Stimulated activated CD4-positive, alpha-beta T cell treated with anti-CD3 and anti-CD28 coated beads, Interleukin-4, amount 100 ng/mL, for 1 hour (primary cell): ENCODE measurements at regions not wholly inside any gene's neighbourhood (a gene's known extent, or its start where the extent isn't known, plus 50 kb on each side); places are given as distances from the start of the nearest gene placed in this dataset.

Experiments used
- DNase-seq: peaks from one replicate; pipeline ENCODE4 v3.0.0-alpha.2; 2020

DNA sequence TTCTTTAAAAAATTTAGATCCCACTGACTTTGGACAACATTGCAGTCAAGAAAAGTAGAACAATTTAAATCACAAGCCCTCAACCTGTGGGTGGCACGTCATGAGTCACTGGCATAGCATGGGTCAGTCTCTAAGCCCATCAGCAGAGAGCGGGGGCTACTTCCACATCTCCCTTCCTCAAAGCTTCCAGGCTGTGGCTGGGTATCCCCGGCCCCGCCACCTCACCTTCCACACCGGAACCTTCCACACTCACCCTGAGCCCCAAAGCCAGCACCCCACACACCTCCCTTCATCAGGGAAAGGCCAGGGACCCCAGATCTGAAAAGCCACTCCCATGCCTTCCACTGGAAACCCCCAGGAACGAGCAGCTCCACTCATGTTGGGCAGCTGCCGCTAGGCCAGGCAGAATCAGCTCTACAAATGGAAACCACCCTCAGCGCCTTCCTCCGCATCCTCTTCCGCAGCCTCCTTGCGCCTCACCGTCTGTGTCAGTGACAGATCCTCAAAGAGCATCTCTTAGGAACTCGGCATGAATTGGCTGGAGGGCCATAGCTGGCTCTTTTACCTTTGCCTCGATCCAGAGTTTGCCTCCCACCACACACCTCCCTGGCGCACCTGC, 156.5 kb downstream of the ERCC6L2 start:
- no peak for DNase-seq

GRCh38 chr9:96031366-96031824, 155.9 kb downstream of the ERCC6L2 start:
- DNase-seq = no peak

DNA sequence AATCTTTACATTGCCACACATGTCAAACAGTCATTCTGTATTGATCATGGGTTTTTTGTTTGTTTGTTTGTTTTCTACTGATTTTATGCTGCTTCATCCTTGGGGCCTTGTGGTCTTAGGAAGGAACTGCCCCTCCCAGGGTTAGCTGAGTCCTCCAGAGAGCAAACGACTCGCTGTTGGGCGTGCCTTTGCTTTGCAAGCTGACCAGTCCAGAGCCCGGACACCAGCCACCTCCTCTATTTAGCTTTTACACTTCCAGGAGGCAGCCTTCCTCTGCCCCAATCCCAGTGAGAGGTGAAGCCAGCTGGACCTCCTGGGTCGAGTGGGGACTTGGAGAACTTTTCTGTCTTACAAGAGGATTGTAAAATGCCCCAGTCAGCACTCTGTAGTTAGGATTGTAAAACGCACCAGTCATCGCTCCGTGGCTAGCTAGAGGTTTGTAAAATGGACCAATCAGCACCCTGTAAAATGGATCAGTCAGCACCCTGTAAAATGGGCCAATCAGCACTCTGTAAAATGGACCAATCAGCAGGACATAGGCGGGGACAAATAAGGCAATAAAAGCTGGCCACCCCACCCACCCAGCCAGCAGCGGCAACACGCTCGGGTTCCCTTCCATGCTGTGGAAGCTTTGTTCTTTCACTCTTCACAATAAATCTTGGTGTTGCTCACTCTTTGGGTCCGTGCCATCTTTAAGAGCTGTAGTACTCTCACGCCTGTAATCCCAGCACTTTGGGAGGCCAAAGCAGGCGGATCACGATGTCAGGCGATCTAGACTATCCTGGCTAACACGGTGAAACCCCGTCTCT, 154.4 kb downstream of the ERCC6L2 start:
- DNase-seq = no peak

- no peak for DNase-seq
Measured at GRCh38 chr9:96027251-96028131, 152.0 kb downstream of the ERCC6L2 start.

- no peak for DNase-seq
Measured at GRCh38 chr9:96026655-96027213, 151.2 kb downstream of the ERCC6L2 start.

DNA sequence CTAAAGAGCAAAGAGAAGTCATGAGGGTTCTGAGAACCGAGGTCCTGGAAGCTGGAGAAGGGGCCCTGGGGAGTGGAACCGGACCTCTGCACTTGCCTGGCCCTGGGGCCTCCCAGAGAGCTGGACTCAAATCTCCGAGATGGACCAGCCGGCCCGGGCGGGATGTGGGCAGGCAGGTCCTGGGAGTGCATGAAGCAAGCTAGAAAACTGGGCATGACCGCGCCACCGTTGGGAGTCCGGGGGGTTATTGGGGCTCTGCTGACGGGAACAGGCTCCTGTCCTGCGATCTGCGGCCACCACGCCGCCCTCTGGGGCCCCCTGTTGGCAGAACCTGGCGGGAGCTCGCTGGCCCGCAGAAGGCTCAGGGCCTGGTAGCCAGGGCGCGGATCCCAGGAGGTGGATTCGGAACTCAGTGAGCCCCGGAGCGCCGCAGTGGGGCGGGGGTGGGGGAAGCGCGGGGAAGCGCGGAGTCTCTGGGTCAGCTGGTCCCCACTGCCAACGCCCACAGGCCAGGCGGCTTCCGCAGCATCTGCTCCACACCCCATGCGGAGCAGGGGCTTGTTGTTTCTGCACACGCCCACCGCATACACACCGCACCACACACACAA, 150.6 kb downstream of the ERCC6L2 start:
- DNase-seq = no peak

DNA sequence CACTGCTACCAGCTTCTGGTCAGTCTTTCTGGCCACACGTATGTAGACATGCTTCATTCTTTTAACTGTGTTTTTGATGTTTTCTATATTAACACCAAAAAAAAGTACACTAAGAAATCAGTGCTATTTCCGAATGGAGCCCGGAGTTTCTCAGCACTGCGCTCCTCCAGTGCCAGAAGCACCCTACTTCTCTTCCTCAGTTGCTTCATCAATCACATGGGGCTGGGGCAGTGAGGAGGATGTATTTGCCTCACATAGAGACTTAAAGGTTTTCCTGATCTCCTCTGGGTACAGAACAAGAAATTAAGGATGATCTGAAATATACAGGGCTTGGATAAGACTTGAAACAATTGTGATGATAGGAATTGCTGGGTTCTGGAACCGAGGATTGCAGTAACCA, 148.0 kb downstream of the ERCC6L2 start:
- DNase-seq = no peak

DNA sequence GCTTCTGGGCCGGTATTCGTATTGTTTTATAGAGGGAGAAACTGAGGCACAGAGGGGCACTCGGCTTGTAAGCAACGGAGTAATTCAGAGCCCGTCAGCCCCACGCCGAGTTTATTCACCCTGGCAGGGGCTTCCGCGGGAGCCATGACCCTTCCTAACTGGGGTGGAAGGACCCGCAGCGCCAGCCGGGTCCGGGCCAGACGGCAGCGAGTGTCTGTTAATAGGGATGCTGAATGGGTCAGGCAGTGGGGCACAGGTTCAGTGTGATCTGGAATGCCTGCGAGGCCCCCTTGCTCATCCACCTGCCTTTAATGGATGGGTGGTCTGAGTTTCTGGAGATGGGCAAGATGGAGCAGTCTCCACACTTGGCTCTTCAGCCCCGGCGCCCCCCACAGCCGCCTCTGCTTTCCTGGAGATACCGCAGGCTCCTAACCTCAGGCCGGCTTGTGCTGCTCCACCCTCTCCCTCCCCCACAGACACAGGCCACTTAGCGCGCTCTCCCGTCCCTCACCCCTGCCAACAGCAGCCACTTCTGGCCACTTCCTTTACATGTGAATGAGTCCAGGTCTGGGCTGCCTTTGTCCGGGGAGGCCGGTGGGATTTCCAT, 147.1 kb downstream of the ERCC6L2 start:
- DNase-seq = no peak

- no peak for DNase-seq
Measured at GRCh38 chr9:96021551-96022444, 146.3 kb downstream of the ERCC6L2 start.

GRCh38 chr9:96020792-96021550, 145.5 kb downstream of the ERCC6L2 start:
- peak; percentile 57 for DNase-seq

GRCh38 chr9:96020300-96020791, 144.9 kb downstream of the ERCC6L2 start:
- DNase-seq = no peak
